ENCODE measurements at regions not wholly inside any gene's neighbourhood (a gene's known extent, or its start where the extent isn't known, plus 50 kb on each side); places are given as distances from the start of the nearest gene placed in this dataset.

DNA sequence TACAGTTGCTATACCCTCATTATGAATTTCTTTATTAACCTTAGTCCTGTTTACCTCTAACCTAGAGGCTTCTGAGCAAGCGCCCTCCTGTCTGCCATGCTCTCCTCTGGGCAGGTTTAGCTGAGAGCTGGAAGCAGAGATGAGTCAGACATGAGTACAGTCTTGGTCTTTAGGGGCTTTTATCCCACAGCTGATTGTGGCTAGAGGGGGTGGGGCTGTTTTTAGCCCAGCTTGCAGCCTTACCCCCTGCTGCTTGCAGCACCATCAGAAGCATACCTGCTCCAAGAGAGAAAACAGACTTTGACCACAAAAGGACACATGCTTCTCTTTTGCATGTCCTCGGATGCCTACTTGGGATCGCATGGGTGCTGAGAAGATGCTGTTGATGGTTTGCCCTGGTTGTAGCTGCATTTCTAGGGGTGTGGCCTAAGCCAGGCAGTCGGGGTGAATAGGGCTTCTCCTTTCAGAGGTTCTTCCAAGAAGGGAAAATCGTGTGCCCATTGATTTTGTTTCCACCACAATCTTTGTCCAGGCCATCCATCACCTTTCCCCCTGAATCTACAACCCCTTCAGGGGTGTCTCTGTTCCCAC is 115.0 kb upstream of the LGALSL start:
- TF ChIP-seq FOXP2 (optimal IDR thresholded peaks at IDR 0.05; ENCODE audit: borderline replicate concordance, extremely low read depth, extremely low read length, insufficient read depth) (no peak), SIN3A (IDR thresholded peaks at IDR 0.05; ENCODE audit: borderline replicate concordance, insufficient read depth, low read length) (no peak), POLR2AphosphoS5 (IDR thresholded peaks at IDR 0.05; ENCODE audit: low read depth, low read length) (no peak), TAF1 (IDR thresholded peaks at IDR 0.05; ENCODE audit: borderline replicate concordance, insufficient read depth, low read length) (no peak)
- TF ChIP-seq, protein P1, sequence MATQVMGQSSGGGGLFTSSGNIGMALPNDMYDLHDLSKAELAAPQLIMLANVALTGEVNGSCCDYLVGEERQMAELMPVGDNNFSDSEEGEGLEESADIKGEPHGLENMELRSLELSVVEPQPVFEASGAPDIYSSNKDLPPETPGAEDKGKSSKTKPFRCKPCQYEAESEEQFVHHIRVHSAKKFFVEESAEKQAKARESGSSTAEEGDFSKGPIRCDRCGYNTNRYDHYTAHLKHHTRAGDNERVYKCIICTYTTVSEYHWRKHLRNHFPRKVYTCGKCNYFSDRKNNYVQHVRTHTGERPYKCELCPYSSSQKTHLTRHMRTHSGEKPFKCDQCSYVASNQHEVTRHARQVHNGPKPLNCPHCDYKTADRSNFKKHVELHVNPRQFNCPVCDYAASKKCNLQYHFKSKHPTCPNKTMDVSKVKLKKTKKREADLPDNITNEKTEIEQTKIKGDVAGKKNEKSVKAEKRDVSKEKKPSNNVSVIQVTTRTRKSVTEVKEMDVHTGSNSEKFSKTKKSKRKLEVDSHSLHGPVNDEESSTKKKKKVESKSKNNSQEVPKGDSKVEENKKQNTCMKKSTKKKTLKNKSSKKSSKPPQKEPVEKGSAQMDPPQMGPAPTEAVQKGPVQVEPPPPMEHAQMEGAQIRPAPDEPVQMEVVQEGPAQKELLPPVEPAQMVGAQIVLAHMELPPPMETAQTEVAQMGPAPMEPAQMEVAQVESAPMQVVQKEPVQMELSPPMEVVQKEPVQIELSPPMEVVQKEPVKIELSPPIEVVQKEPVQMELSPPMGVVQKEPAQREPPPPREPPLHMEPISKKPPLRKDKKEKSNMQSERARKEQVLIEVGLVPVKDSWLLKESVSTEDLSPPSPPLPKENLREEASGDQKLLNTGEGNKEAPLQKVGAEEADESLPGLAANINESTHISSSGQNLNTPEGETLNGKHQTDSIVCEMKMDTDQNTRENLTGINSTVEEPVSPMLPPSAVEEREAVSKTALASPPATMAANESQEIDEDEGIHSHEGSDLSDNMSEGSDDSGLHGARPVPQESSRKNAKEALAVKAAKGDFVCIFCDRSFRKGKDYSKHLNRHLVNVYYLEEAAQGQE (IDR thresholded peaks at IDR 0.05; ENCODE audit: insufficient read depth in 1 of 2, low read depth in 2 of 2, low read length in 2 of 2) = no peak

DNA sequence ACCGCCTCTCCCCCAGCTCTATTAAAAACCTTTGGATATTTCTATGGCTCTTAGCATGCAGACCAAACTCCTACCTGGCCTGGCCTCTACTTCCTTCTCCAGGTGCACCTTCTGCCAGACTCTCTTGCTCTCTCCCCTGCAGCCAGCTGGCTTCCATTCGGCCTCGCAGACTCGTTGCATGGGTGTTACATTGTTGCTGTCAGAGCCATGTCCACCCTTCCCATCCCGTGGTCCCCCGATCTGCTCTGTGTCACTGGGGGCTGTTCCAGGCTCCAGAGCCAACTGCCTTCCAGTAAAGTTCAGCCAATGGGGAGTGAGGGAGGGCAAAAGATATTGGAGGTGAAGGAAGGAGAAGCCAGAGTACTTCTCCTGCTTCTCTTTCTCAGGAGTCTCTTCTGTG is 112.5 kb upstream of the LGALSL start:
- TF ChIP-seq POLR2AphosphoS5 (IDR thresholded peaks at IDR 0.05; ENCODE audit: low read depth, low read length) (no peak), FOXP2 (optimal IDR thresholded peaks at IDR 0.05; ENCODE audit: borderline replicate concordance, extremely low read depth, extremely low read length, insufficient read depth) (no peak), SIN3A (IDR thresholded peaks at IDR 0.05; ENCODE audit: borderline replicate concordance, insufficient read depth, low read length) (no peak), TAF1 (IDR thresholded peaks at IDR 0.05; ENCODE audit: borderline replicate concordance, insufficient read depth, low read length) (no peak)
- TF ChIP-seq, protein P1 (IDR thresholded peaks at IDR 0.05; ENCODE audit: insufficient read depth in 1 of 2, low read depth in 2 of 2, low read length in 2 of 2) = no peak

DNA sequence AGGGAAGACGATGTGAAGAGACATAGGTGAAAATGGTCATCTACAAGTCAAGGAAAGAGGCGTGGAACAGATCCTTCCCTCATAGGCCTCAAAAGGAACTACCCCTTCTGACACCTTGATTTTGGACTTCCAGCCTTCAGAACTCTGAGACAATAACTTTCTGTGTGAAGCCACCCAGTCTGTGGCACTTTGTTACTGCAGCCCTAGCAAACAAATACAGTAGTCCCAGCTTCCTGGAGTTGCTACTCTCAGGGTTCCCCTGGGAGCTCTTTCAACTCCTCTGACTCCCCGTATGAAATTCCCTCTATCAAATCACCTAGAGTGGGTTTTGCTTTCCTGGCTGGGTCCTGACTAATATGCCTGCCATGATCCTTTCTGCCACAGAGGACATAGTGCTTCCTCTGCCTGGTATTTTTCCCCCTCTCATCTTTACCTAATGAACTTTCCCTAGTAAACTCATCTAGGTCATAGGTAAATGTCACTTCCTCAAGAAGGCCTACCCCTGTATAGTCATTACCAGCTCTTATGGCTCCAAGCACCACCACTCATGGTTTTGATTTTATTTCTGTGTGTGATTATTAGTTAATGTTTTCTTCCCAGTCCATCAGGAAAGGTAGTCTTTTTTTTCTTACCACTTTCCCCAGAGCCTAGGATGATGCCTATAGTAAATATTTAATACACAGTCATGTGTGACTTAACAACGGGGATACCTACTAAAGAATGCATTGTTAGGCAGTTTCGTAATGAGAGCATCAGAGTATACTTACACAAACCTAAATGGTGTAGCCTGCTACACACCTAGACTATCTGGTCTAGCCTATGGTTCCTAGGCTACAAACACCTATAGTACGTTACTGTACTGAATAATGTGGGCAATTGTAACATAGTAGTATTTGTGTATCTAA is 111.5 kb upstream of the LGALSL start:
- TF ChIP-seq, protein P1 (IDR thresholded peaks at IDR 0.05; ENCODE audit: insufficient read depth in 1 of 2, low read depth in 2 of 2, low read length in 2 of 2) = no peak
- TF ChIP-seq TAF1 (IDR thresholded peaks at IDR 0.05; ENCODE audit: borderline replicate concordance, insufficient read depth, low read length) (no peak), FOXP2 (optimal IDR thresholded peaks at IDR 0.05; ENCODE audit: borderline replicate concordance, extremely low read depth, extremely low read length, insufficient read depth) (no peak), SIN3A (IDR thresholded peaks at IDR 0.05; ENCODE audit: borderline replicate concordance, insufficient read depth, low read length) (no peak), POLR2AphosphoS5 (IDR thresholded peaks at IDR 0.05; ENCODE audit: low read depth, low read length) (no peak)

DNA sequence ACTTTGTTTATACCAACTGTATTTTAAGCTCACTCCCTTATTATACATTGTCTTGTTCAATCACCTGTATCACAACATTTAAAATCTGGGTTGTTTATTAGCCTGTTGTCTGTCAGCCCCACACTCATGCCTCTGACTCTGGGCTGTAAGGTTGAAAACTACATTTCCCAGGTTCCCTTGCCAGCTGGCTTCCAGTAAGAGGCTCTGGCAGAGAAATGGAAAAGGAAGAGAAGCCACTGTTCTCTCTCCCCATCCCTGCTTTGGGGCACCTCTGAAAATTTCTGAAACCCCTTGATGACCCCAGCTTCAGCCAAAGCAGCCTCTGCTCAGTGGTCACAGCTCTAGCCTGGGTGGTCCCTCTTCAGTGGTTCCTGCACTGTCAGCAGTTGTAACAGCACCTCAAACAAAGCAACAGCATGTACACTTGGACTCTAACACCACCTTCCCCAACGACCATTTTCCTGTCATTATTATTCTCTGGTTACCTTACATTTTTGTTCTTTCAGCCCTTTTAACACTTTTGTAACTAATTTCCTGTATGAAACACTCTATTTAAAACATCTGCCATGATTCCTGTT is 108.9 kb upstream of the LGALSL start:
- TF ChIP-seq SIN3A (IDR thresholded peaks at IDR 0.05; ENCODE audit: borderline replicate concordance, insufficient read depth, low read length) (no peak), POLR2AphosphoS5 (IDR thresholded peaks at IDR 0.05; ENCODE audit: low read depth, low read length) (no peak), FOXP2 (optimal IDR thresholded peaks at IDR 0.05; ENCODE audit: borderline replicate concordance, extremely low read depth, extremely low read length, insufficient read depth) (no peak)

DNA sequence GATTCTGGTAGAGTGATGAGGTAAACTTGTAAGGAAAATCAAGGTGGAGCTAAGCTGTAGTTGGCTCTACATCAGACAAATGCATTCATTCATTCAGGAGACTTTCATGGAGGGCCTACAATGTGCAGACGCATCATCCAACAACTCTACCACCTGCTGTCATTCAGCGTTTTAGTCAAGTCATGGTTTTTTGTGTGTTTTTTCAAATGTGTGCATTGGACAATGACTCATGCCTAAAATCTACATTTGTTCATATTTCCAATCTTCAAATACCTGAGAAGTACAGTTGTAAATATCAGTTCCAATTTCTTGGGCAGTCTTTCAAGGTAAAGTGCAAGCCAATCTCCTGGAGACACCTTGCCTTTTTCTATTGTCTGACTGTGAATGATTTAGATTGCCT is 108.0 kb upstream of the LGALSL start:
- TF ChIP-seq, protein P1 (IDR thresholded peaks at IDR 0.05; ENCODE audit: insufficient read depth in 1 of 2, low read depth in 2 of 2, low read length in 2 of 2) = no peak
- TF ChIP-seq SIN3A (IDR thresholded peaks at IDR 0.05; ENCODE audit: borderline replicate concordance, insufficient read depth, low read length) (no peak), TAF1 (IDR thresholded peaks at IDR 0.05; ENCODE audit: borderline replicate concordance, insufficient read depth, low read length) (no peak), FOXP2 (optimal IDR thresholded peaks at IDR 0.05; ENCODE audit: borderline replicate concordance, extremely low read depth, extremely low read length, insufficient read depth) (no peak), POLR2AphosphoS5 (IDR thresholded peaks at IDR 0.05; ENCODE audit: low read depth, low read length) (no peak)

All from PFSK-1 (cell line).